Sigmoid colon (tissue), 4 donors: ENCODE measurements at regions not wholly inside any gene's neighbourhood (a gene's known extent, or its start where the extent isn't known, plus 50 kb on each side); places are given as distances from the start of the nearest gene placed in this dataset.

Experiments used
- CTCF ChIP-seq, 4 experiments: fragments of 450-650 bp in 3 of 4; fragments of 200-600 bp in 1 of 4; IDR thresholded peaks; one replicate each; pipeline ENCODE4 v1.5.1; 2016 to 2019; ENCODE audit warnings: antibody characterized with exemption in 4 of 4, mild to moderate bottlenecking in 3 of 4, moderate library complexity in 2 of 4
- EP300 ChIP-seq, 4 donors: sonication (generic); formaldehyde crosslinking; IDR thresholded peaks; one replicate each; pipeline ENCODE4 v1.6.1; 2017; ENCODE audit warnings: antibody characterized with exemption in 4 of 4
- POLR2A ChIP-seq, 2 donors: fragments of 450-650 bp; IDR thresholded peaks; one replicate each; pipeline ENCODE4 v1.6.1; 2016; ENCODE audit warnings: antibody characterized with exemption in 2 of 2, mild to moderate bottlenecking in 2 of 2, moderate library complexity in 2 of 2

- TF ChIP-seq CTCF (IDR thresholded peaks at IDR 0.05) (no peak), EP300 (IDR thresholded peaks at IDR 0.05) (no peak), POLR2A (IDR thresholded peaks at IDR 0.05) (no peak)
Observed at GRCh38 chr6:139611327-139612134, 237.1 kb upstream of the CITED2 start.
